ENCODE measurements at regions not wholly inside any gene's neighbourhood (a gene's known extent, or its start where the extent isn't known, plus 50 kb on each side); places are given as distances from the start of the nearest gene placed in this dataset.
"Not testable (repeated sequence)": the region's sequence is repeated elsewhere in the genome, so short reads cannot be mapped to it uniquely, and the experiment has no call there.

- DNase-seq, result no peak
Observed at GRCh38 chr1:222953585-222953984, 138.7 kb downstream of the DISP1 start.

- no peak for DNase-seq
Observed at GRCh38 chr1:222955964-222956363, 141.1 kb downstream of the DISP1 start.

- no peak for DNase-seq
Observed at GRCh38 chr1:222956601-222957000, 141.8 kb downstream of the DISP1 start.

- no peak for DNase-seq
Observed at GRCh38 chr1:222967466-222968240, 152.8 kb downstream of the DISP1 start.

GRCh38 chr1:222970040-222970439, 155.2 kb downstream of the DISP1 start:
- DNase-seq, result no peak

GRCh38 chr1:222970711-222971110, 155.9 kb downstream of the DISP1 start:
- no peak for DNase-seq

- no peak for DNase-seq
Observed at GRCh38 chr1:222971146-222971545, 156.3 kb downstream of the DISP1 start.

- DNase-seq, result no peak
Observed at GRCh38 chr1:222973561-222973960, 158.7 kb downstream of the DISP1 start.

GRCh38 chr1:222974496-222974895, 159.7 kb downstream of the DISP1 start:
- DNase-seq, result no peak

- no peak for DNase-seq
Observed at GRCh38 chr1:222975472-222976122, 160.8 kb downstream of the DISP1 start.

- DNase-seq, result no peak
Observed at GRCh38 chr1:222976453-222976852, 161.6 kb downstream of the DISP1 start.

- not testable (repeated sequence) for DNase-seq
Observed at GRCh38 chr1:222977294-222977693, 162.5 kb downstream of the DISP1 start.

- DNase-seq, result no peak
Observed at GRCh38 chr1:222979561-222979960, 163.5 kb downstream of the TLR5 start.

- DNase-seq, result no peak
Observed at GRCh38 chr1:222987674-222988076, 155.4 kb downstream of the TLR5 start.

GRCh38 chr1:222989443-222989842, 153.6 kb downstream of the TLR5 start:
- no peak for DNase-seq

GRCh38 chr1:222991177-222991576, 151.9 kb downstream of the TLR5 start:
- DNase-seq, result no peak

GRCh38 chr1:222991908-222992307, 151.1 kb downstream of the TLR5 start:
- no peak for DNase-seq

GRCh38 chr1:222994511-222995235, 148.4 kb downstream of the TLR5 start:
- no peak for DNase-seq

GRCh38 chr1:222995236-222995580, 147.8 kb downstream of the TLR5 start:
- no peak for DNase-seq

GRCh38 chr1:222995620-222996309, 147.3 kb downstream of the TLR5 start:
- no peak for DNase-seq

- no peak for DNase-seq
Observed at GRCh38 chr1:222996310-222996975, 146.6 kb downstream of the TLR5 start.

GRCh38 chr1:223000632-223001031, 142.4 kb downstream of the TLR5 start:
- DNase-seq, result no peak
